ENCODE measurements at regions not wholly inside any gene's neighbourhood (a gene's known extent, or its start where the extent isn't known, plus 50 kb on each side); places are given as distances from the start of the nearest gene placed in this dataset.

DNA sequence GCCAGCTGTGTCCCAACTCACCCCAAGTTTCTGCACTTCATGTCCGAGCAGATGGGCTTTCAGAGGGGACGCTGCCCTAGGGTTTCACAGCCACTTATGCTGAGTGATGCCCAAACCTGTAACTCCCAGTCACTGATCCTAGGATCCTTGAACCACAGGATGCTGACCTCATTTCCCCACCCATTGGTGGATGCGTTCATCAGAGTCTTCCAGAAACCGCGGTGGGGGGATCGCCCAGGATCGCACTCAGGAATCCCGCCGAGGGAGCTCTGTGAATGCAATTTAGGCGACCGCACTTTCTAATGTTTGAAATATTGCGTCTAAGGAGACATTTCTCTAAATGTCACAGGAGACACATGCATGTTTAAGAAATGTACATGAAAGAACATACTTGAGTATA lies 212.3 kb upstream of the IRX4 start:
- TF ChIP-seq, protein P1, sequence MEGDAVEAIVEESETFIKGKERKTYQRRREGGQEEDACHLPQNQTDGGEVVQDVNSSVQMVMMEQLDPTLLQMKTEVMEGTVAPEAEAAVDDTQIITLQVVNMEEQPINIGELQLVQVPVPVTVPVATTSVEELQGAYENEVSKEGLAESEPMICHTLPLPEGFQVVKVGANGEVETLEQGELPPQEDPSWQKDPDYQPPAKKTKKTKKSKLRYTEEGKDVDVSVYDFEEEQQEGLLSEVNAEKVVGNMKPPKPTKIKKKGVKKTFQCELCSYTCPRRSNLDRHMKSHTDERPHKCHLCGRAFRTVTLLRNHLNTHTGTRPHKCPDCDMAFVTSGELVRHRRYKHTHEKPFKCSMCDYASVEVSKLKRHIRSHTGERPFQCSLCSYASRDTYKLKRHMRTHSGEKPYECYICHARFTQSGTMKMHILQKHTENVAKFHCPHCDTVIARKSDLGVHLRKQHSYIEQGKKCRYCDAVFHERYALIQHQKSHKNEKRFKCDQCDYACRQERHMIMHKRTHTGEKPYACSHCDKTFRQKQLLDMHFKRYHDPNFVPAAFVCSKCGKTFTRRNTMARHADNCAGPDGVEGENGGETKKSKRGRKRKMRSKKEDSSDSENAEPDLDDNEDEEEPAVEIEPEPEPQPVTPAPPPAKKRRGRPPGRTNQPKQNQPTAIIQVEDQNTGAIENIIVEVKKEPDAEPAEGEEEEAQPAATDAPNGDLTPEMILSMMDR (IDR thresholded peaks at IDR 0.05), result no peak
- TF ChIP-seq POLR2A (IDR thresholded peaks at IDR 0.05), result no peak

Measured in body of pancreas (tissue), 4 donors.